Activated effector memory CD4-positive, alpha-beta T cell treated with anti-CD3 and anti-CD28 coated beads, Interleukin-2, amount 50 U/mL, for 16 hours (primary cell): ENCODE measurements at regions not wholly inside any gene's neighbourhood (a gene's known extent, or its start where the extent isn't known, plus 50 kb on each side); places are given as distances from the start of the nearest gene placed in this dataset.
"Not testable (repeated sequence)": the region's sequence is repeated elsewhere in the genome, so short reads cannot be mapped to it uniquely, and the experiment has no call there.

ENCODE experiments used
- DNase-seq: peaks from one replicate; pipeline ENCODE4 v3.0.0-alpha.2; 2020

DNA sequence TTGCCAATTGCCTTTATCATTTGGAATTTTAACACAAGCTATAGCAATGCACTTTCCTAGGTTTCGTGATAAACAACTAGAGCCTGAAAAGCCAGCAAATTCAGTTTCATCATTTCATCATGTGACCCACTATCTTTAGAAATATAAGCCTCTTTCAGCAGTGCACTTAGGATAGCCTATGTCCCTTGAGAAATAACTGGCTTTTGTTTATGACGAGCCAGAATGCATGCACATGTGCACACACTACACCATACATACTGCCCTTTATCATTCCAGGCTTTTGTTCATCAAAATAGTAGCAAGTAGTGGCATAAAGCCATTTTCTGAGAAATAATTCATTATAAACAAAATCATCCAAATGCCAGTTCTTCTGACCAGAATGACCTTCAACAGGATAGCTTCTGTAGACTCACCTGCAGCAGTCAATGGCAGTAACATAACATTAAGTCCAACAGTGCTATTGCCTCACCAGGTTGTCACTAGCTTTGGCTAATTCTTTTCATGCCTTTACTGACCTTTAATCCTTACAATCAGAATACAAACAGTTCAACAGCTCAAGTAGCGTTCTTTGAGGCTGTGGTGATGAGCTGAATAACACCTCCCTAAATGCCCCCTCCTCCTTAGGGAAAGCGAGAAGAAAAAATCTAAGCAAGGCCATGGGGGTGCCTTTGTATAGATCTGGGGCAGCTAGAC is 132.3 kb upstream of the SMARCA2 start:
- DNase-seq, result no peak

- no peak for DNase-seq
Measured at GRCh38 chr9:1890201-1890600, 124.9 kb upstream of the SMARCA2 start.

DNA sequence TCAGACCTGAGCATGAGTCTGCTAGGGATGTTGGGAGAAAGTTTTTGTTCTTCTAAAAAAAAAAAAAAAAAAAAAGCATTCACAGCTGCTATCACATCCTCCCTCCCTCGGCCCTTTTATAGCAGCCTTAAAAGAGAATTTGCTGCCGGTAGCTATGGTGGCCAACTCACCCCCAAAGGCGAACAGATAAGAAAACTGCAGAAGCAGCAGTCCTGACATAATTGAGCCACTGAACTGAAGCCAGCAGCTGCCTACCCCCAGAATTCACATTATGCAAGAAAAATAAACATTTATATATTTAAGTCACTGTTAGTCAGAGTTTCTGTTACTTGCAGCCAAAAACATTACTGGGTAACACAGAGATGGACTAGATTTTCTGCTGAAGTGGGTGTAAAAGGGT is 124.3 kb upstream of the SMARCA2 start:
- no peak for DNase-seq

GRCh38 chr9:1903080-1903704 is 112.0 kb upstream of the SMARCA2 start:
- DNase-seq, result not testable (repeated sequence)

DNA sequence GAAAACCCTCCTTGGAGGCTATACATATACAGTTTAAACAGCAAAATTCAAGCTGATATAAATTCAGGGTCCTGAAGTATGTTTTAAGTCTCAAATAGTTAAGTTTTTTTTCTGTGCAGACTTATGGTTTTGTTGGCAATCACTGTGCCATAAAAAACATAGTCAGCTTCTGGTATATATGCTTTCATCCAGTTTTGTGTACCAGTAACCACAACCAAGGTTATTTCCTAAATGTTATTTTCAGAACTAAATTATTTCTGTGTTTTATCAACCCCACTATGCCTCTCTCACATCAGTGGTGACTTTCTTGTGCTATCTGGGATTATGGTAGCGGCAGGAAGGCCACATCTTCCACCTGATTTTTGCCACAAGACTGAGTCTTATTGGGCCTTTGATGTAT is 107.7 kb upstream of the SMARCA2 start:
- DNase-seq, result no peak

DNA sequence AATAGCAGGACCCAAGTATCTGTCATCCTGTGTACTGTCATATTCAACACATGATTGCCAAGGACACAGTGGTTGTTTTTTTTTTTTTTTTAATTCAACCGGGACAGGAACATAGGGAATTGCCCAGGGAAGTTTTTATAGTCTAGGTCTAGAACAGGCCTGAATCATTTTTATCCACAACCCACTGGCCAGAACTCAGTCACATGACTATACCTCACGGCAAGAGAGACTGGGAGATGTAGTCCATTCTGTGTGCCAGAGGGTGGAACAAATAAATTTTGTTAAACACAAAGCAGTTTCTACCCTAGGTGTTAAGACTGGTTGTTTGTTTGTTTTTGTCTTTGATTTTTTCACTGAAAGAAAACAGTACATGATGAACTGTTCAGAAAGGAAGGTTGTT is 105.8 kb upstream of the SMARCA2 start:
- DNase-seq, result no peak

DNA sequence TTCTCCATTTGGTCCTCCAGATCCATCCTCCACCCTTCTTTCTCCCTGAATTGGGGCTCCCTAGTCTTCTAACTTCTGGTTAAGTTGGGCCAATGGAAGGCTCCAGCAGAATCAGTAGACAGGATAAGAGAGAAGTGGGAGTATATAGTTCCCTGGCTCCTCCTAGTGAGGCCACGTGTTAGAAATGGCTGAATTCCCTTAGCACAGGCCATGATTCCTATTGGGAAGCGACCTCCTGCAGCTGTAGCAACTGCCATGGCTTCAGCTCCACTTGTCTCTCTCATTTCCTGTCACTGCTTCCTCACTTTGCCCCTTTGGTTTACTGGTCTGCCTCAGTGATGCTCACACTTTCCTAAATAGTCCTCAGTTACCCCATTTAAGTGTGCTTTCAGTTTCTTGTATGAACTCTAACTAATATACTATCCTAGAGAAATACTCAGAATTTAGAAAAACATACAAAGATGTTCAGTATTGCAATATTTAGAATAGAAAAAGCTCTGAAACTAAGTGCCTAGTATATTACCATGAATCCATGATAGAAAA is 104.8 kb upstream of the SMARCA2 start:
- no peak for DNase-seq

DNA sequence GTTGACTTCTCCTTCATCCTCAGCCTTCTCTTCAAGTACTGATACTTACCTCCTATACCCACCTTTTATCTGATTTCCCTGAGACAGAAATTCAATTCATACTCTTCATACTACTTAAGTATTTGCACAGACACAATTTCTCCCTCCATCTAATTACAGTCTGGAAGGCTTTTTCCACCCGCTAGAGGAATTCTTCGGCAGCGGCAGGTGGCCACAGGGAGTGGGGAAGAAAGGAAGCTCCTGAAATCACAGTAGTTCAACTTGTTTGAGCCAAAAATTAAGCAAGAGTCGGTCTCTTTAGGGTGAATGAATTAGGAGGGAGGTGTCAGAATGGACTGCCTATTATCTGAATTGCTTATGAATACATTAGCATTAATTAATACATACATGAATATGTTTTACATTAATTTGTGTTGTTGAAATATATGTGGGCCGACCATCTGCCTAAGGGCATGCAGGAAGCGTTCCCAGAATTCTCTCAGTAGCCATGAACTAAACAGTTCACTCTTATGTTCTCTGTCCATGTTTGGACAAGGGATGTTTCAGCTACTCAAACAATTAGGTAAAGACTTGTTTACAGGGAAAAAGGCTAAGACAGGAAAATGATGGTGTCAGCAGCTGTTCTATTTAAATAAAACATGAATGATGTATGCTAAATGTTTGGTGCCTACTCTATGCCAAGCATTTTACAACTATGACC is 101.4 kb upstream of the SMARCA2 start:
- no peak for DNase-seq

- DNase-seq, result no peak
Measured at GRCh38 chr9:1916095-1916494, 99.1 kb upstream of the SMARCA2 start.

DNA sequence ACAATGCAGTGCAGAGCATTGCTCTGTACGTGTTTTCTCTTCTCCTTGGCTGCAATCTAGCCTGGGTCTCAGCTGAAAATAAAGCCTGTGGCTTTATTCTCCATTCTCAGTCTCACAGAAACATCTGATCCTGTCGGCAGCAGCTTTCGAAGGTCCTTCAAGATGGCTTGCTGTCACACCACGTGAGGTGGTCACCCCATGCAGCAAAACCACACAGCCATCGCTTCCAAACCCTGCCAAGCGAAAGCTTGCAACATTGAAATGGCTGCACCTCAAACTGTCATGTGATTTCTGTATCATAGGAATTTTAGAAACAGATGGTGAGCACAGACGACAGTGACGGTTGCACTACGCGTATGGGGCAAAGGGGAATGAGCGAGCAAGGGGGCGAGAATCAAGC is 98.5 kb upstream of the SMARCA2 start:
- no peak for DNase-seq

- no peak for DNase-seq
Measured at GRCh38 chr9:1917396-1917935, 97.7 kb upstream of the SMARCA2 start.

- DNase-seq, result no peak
Measured at GRCh38 chr9:1918108-1918507, 97.0 kb upstream of the SMARCA2 start.

- no peak for DNase-seq
Measured at GRCh38 chr9:1918622-1919021, 96.5 kb upstream of the SMARCA2 start.

- DNase-seq, result no peak
Measured at GRCh38 chr9:1919229-1919628, 95.9 kb upstream of the SMARCA2 start.

DNA sequence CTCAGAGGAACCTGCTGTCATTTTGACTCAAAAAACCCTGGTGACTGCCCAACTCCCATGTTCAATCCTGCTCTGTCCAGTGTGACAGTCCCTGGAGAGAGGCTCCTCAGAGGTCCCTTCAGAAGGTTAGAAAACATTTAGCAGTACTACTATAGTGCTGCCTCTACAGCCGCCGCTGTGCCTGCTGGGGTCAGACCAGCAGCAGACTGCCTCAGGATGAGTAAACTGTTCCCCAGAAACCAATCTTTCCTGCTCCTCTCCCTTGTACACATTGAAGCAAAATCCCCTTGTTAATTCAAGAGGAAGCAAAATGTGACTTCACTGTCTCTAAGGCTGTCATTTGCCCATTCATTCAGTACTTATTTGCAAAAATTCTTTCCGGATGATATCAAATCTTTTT is 94.8 kb upstream of the SMARCA2 start:
- DNase-seq, result no peak

DNA sequence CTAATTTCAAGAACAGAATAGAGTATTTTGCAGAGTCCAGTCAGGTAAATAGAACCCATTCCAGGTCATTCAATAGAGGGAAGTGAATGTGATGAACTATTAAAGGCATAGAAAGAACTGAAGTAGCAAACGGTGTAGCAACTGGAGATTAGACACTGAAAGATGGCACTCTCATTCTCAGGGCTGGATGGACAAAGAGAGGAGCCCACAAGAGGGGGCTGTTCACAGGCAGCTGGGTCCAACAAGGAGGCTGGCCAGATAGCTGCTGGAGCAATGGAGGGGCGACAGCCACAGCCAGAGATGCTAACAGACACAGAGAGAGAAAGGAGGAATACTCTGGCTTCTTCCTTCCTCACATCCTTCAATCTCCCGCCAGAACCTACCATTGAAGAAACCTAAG is 93.1 kb upstream of the SMARCA2 start:
- DNase-seq, result no peak

DNA sequence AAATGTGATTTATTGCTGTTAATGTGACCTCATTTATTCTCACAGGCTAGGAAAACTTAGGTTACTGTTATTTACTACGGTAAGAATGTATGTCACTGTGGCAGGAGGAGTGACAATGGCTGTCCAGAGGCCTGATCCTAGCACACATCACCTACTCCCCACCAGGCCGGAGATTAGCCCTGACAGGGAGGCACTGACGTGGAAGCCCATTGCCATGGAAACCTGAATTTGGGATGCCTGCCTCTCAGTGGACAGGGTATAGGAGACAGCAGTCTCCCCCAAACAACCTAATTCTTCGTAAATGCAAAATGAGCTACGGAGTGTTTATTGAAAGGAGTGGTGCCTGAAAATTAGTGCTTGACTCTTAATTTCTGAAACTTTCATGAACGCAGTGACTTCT is 87.6 kb upstream of the SMARCA2 start:
- no peak for DNase-seq

GRCh38 chr9:1929134-1929533 is 86.0 kb upstream of the SMARCA2 start:
- no peak for DNase-seq

- DNase-seq, result no peak
Measured at GRCh38 chr9:1929722-1930244, 85.4 kb upstream of the SMARCA2 start.

DNA sequence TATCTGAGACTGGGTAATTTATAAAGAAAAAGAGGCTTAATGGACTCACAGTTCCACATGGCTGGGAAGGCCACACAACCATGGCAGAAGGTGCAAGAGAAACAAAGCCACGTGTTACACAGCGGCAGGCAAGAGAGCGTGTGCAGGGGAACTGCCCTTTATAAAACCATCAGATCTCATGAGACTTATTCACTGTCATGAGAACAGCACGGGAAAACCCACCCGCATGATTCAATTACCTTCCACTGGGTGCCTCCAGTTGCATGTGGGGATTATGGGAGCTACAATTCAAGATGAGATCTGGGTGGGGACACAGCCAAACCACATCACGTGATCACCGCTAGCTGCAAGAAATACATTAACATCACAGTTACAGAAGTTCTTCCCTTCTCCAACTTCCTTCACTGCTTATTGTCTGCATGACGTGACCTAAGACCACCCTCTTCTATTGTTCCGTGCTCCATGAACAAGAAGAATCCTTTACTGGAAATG is 84.9 kb upstream of the SMARCA2 start:
- DNase-seq, result not testable (repeated sequence)

GRCh38 chr9:1938135-1938534 is 77.0 kb upstream of the SMARCA2 start:
- no peak for DNase-seq

DNA sequence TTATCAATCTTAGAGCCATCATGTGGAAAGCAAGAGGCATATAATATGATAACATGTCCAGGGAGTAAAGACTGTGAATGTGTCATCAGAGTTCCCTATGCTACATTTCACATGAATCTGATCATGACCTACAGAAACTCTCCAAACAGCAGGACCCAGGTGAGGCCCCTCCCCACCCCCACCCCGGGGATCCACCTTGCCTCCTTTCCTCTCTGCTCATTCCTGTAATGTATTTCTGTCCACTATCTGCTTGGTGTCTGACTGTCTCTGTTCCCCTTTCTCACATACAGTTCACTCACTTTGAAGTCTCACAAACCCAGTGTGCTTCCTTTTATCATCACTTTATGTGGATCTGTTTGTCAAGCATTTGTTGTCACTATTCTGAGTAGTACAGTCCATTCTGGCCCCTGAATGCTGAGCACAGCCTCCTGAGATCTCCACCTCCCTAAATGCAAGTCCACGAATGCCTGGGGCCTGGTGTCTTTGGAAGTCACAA is 76.4 kb upstream of the SMARCA2 start:
- DNase-seq, result no peak

DNA sequence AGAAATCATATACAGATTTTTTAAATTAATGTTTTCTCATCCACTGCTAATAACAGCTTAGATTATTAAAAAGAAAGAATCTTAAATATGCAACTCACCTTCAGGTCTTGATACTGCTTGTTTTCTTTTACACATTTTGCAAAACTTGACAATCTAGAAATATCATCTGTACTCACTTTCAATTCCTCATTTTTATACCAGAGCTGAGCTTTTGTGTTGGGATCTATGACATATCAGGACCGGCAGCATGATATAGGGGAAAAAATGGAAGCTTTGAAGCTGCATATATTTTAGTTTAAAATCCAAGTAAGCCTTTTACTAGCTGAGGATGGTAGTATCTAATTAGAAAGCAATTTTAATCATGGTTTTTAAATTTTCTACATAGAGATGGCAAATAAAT is 75.7 kb upstream of the SMARCA2 start:
- DNase-seq, result no peak
